Muscle layer of duodenum (tissue), 2 donors: ENCODE measurements at regions not wholly inside any gene's neighbourhood (a gene's known extent, or its start where the extent isn't known, plus 50 kb on each side); places are given as distances from the start of the nearest gene placed in this dataset.

ENCODE experiments used
- H3K27ac ChIP-seq: one replicate; pipeline ENCODE4 v1.7.0; 2013; ENCODE audit warnings: mild to moderate bottlenecking, low read length
- H3K27me3 ChIP-seq: one replicate; pipeline ENCODE4 v1.7.0; 2013; ENCODE audit warnings: low read depth, mild to moderate bottlenecking, control low read depth, low read length
- H3K36me3 ChIP-seq, 2 donors: one replicate each; pipeline ENCODE4 v1.7.0; 2013; ENCODE audit warnings: low read length in 2 of 2, control low read depth in 1 of 2, mild to moderate bottlenecking in 1 of 2; ENCODE audit not compliant: insufficient read depth in 2 of 2, control insufficient read depth in 1 of 2
- H3K4me1 ChIP-seq, 2 donors: one replicate each; pipeline ENCODE4 v1.7.0; 2013; ENCODE audit warnings: low read length in 2 of 2, mild to moderate bottlenecking in 2 of 2, control low read depth in 1 of 2, moderate library complexity in 1 of 2; ENCODE audit not compliant: insufficient read depth in 2 of 2, control insufficient read depth in 1 of 2
- H3K4me3 ChIP-seq, 2 donors: one replicate each; pipeline ENCODE4 v1.7.0; 2013; ENCODE audit warnings: low read length in 2 of 2, low read depth in 1 of 2, mild to moderate bottlenecking in 1 of 2
- H3K9me3 ChIP-seq, 2 donors: one replicate each; pipeline ENCODE4 v1.7.0; 2013; ENCODE audit warnings: low read length in 2 of 2, control low read depth in 1 of 2, mild to moderate bottlenecking in 1 of 2; ENCODE audit not compliant: control insufficient read depth in 1 of 2
- donor health status: healthy.

DNA sequence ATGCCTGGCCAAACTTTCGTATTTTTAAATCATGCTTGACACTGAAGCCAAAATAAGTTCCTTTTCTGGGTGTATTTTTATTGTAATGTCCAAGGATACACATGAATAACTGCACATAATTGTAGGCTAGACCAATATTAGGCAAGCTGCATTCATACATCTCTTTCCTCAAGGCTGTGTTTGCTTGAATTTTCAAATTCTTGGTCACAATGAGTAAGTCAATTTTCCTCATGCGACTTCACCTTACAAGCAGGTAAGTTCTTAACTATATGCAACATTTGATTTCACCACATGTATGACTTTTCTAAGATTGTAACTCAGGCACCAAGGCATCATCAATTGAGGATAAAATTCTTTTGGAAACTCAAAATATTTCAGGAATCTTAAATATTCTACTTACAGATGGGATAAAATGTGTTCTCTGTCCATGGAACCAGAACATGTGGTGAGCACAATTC is 112.4 kb upstream of the ZNF217 start:
- Histone ChIP-seq H3K27me3 (no peaks in the 10 kb centered on the region), H3K4me3 (no peak overlapping the region), H3K36me3 (no peaks in the 10 kb centered on the region), H3K4me1 (peaks cover 4 to 7% of the 10 kb centered on the region in 2 donors), H3K27ac (no peak overlapping the region), H3K9me3 (no peaks in the 10 kb centered on the region)

DNA sequence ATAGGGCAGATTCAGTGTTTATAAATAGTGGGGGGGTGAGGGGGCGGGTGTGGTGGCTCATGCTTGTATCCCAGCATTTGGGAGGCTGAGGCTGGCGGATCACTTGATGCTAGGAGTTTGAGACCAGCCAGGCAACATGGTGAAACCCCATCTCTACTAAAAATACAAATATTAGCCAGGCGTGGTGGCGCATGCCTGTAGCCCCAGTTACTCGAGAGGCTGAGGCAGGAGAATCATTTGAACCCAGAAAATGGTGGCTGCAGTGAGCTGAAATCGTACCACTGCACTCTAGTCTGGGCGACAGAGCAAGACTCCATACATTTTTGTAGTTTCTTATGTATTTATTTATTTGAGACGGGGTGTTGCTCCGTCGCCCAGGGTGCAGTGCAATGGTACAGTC is 109.0 kb upstream of the ZNF217 start:
- Histone ChIP-seq H3K27me3 (no peaks in the 10 kb centered on the region), H3K4me1 (peaks cover 3 to 4% of the 10 kb centered on the region in 2 donors), H3K36me3 (no peaks in the 10 kb centered on the region), H3K27ac (no peak overlapping the region), H3K9me3 (no peaks in the 10 kb centered on the region), H3K4me3 (no peak overlapping the region)

DNA sequence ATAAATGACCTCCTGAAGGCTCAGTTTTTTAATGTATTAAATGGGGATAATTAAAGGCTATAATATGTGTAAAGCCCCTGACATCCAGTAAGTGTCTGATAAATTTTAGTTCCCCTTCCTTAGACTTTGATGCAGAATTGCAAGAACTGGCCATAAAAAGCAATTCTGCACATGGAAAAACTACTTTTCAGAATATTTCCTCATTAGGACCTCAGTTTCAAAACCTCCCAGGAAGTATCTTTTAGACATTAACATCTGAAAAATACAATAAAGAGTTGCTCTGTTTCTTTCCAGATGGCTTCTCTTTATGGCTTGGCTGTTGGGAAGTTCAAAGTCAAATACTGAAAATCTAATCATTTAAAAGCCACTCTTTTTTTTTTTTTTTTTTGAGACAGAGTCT is 106.3 kb upstream of the ZNF217 start:
- no peak overlapping the region for H3K4me3 ChIP-seq
- H3K27me3 ChIP-seq = no peaks in the 10 kb centered on the region
- H3K36me3 ChIP-seq = no peaks in the 10 kb centered on the region
- no peaks in the 10 kb centered on the region for H3K4me1 ChIP-seq
- no peak overlapping the region for H3K27ac ChIP-seq
- no peaks in the 10 kb centered on the region for H3K9me3 ChIP-seq

GRCh38 chr20:53699085-53699674 is 105.5 kb upstream of the ZNF217 start:
- Histone ChIP-seq H3K4me3 (no peak overlapping the region), H3K9me3 (no peaks in the 10 kb centered on the region), H3K36me3 (no peaks in the 10 kb centered on the region), H3K4me1 (no peaks in the 10 kb centered on the region), H3K27me3 (no peaks in the 10 kb centered on the region), H3K27ac (no peak overlapping the region)

DNA sequence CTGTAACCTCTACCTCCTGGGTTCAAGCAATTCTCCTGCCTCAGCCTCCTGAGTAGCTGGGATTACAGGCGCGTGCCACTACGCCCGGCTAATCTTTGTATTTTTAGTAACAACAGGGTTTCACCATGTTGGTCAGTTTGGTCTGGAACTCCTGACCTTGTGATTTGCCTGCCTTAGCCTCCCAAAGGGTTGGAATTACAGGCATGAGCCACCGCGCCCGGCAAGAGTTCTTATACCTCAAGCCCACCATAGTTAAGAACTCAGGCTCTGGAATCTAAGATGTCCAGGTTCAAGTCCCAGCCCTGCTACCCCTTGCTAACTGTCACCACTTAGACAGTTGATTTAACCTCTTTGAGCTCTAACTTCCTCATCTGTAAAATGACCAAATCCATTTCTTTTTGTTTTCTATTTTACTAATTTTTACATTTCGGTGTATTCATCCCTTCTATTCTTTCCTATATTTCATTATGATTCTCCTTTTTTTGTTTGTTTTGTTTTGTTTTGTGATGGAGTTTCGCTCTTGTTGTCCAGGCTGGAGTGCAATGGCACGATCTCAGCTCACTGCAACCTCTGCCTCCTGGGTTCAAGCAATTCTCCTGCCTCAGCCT is 104.8 kb upstream of the ZNF217 start:
- H3K36me3 ChIP-seq = no peaks in the 10 kb centered on the region
- H3K27me3 ChIP-seq = no peaks in the 10 kb centered on the region
- H3K9me3 ChIP-seq = no peaks in the 10 kb centered on the region
- H3K27ac ChIP-seq = no peak overlapping the region
- H3K4me3 ChIP-seq = no peak overlapping the region
- no peaks in the 10 kb centered on the region for H3K4me1 ChIP-seq

- Histone ChIP-seq H3K36me3 (no peaks in the 10 kb centered on the region), H3K27ac (no peak overlapping the region), H3K4me3 (no peak overlapping the region), H3K4me1 (peaks cover 0 to 5% of the 10 kb centered on the region in 2 donors), H3K9me3 (no peaks in the 10 kb centered on the region), H3K27me3 (no peaks in the 10 kb centered on the region)
Observed at GRCh38 chr20:53695797-53696527, 102.3 kb upstream of the ZNF217 start.

- H3K27ac ChIP-seq = no peak overlapping the region
- no peaks in the 10 kb centered on the region for H3K9me3 ChIP-seq
- H3K36me3 ChIP-seq = no peaks in the 10 kb centered on the region
- H3K4me3 ChIP-seq = no peak overlapping the region
- H3K27me3 ChIP-seq = no peaks in the 10 kb centered on the region
- H3K4me1 ChIP-seq = peaks cover 0 to 5% of the 10 kb centered on the region in 2 donors
Observed at GRCh38 chr20:53693262-53693871, 99.7 kb upstream of the ZNF217 start.

DNA sequence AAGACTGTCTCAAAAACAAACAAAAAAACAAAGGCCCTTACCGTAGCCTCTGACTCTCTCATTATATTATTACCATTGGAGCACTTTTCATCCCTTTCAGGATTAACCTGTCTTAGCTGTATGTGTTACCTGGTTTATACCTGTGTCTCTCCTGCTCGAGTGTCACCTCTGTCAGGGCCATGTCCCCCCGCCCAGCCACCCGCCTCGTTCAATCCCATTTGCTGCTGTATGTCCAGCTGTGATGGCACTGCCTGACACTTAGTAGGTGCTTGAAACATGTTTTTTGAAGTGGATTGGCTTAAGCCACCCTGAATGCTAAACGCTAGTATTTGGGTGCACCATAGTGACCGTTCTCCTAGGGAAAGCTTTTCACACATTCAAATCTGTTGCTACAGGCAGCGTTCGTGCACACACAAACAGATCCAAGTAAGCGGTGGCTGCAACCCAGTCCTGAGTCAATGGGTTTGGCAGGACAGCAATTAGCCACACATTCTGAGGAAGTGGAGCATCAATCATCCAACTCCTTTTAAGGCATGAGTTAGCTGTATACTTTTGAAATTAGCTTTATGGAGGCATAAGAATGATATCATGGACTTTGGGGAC is 98.9 kb upstream of the ZNF217 start:
- H3K27me3 ChIP-seq = no peaks in the 10 kb centered on the region
- H3K27ac ChIP-seq = no peak overlapping the region
- H3K4me3 ChIP-seq = no peak overlapping the region
- H3K4me1 ChIP-seq = peaks cover 0 to 5% of the 10 kb centered on the region in 2 donors
- no peaks in the 10 kb centered on the region for H3K9me3 ChIP-seq
- H3K36me3 ChIP-seq = no peaks in the 10 kb centered on the region

DNA sequence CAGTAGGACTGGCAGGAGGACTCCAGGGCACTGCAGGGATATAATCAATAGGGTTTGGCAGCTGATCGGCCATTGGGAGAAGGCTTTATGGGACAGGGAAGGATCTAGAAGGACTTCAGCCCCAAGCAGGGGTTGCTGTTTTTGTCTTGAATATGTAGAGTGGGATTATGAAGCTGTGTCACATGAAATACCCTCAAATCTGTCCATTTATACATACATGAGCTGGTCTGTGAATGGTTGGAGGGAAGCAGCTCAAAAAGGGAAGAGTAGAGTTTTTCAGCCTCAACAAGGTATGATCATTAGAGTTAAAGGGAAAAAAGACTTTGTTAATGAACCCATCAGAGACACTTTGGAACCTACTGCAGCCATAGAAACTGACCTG is 98.2 kb upstream of the ZNF217 start:
- H3K9me3 ChIP-seq = no peaks in the 10 kb centered on the region
- H3K4me1 ChIP-seq = peaks cover 0 to 5% of the 10 kb centered on the region in 2 donors
- H3K27ac ChIP-seq = no peak overlapping the region
- no peaks in the 10 kb centered on the region for H3K27me3 ChIP-seq
- H3K4me3 ChIP-seq = no peak overlapping the region
- H3K36me3 ChIP-seq = no peaks in the 10 kb centered on the region

DNA sequence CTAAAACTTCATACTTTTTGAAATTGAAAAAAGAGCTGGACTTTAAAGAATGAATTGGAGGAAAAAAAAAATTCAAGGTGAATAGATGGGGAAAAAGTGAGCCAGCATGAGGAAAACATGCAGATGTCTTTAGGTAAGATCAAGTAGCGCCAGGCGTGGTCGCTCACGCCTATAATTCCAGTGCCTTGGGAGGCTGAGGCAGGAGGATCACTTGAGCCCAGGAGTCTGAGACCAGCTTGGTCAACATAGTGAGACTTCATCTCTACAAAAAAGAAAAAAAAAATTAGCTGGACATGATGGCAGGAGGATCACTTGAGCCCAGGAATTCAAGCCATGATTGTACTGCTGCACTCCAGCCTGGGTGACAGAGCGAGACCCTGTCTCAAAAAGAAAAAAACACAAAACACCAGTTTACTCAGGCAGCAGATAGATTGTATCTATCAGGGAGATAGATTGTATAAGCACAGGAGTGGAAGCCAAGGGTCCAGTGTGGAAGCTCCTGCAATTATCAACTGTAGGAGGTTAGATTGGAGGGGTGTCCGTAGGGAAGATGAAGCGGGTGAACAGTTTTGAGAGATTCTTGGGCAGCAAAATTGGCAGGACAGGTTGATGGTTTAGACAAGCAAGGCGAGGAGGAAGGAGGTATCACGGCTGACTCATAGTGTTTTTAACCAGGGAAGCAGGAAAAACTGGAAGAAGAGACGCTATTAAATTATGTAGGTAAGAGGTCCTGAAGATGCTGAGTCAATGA is 97.6 kb upstream of the ZNF217 start:
- H3K9me3 ChIP-seq = no peaks in the 10 kb centered on the region
- no peaks in the 10 kb centered on the region for H3K36me3 ChIP-seq
- no peaks in the 10 kb centered on the region for H3K27me3 ChIP-seq
- no peak overlapping the region for H3K27ac ChIP-seq
- peaks cover 0 to 5% of the 10 kb centered on the region in 2 donors for H3K4me1 ChIP-seq
- no peak overlapping the region for H3K4me3 ChIP-seq
